AG10803 (cell line): ENCODE measurements at regions not wholly inside any gene's neighbourhood (a gene's known extent, or its start where the extent isn't known, plus 50 kb on each side); places are given as distances from the start of the nearest gene placed in this dataset.

Experiments
- DNase-seq: peaks from one replicate; pipeline ENCODE4 v3.0.0; 2010; ENCODE audit warnings: low read depth
- H3K4me3 ChIP-seq: 2 replicates; pipeline ENCODE4 v1.5.1; 2011; ENCODE audit warnings: mild to moderate bottlenecking, low read length, control low read depth
- CTCF ChIP-seq: conservative IDR thresholded peaks from 2 replicates; pipeline ENCODE4 v1.5.1; 2011; ENCODE audit warnings: mild to moderate bottlenecking, low read length, control low read depth, inconsistent platforms

GRCh38 chr4:176440698-176441097 lies 120.9 kb downstream of the SPCS3 start:
- TF ChIP-seq CTCF: no peak
- no peak for DNase-seq
- H3K4me3 ChIP-seq: no peak overlapping the region

GRCh38 chr4:176441594-176441993 lies 121.8 kb downstream of the SPCS3 start:
- DNase-seq: no peak
- no peak for TF ChIP-seq CTCF
- H3K4me3 ChIP-seq: no peak overlapping the region

- no peak overlapping the region for H3K4me3 ChIP-seq
- DNase-seq: peak; percentile 91
- TF ChIP-seq CTCF: no peak
These were observed 123.4 kb downstream of the SPCS3 start for GRCh38 chr4:176443117-176443516.

- H3K4me3 ChIP-seq: no peak overlapping the region
- peak; percentile 62 for DNase-seq
- TF ChIP-seq CTCF: no peak
These were observed 124.1 kb downstream of the SPCS3 start for GRCh38 chr4:176443646-176444409.

- H3K4me3 ChIP-seq: no peak overlapping the region
- no peak for TF ChIP-seq CTCF
- peak; percentile 72 for DNase-seq
These were observed 125.0 kb downstream of the SPCS3 start for GRCh38 chr4:176444741-176445140.

- TF ChIP-seq CTCF: no peak
These were observed 129.0 kb downstream of the SPCS3 start for GRCh38 chr4:176448761-176449160.

GRCh38 chr4:176451443-176451842 lies 131.7 kb downstream of the SPCS3 start:
- DNase-seq: no peak
- H3K4me3 ChIP-seq: no peak overlapping the region
- no peak for TF ChIP-seq CTCF

More at GRCh38 chr4:176448761-176449160, 129.0 kb downstream of the SPCS3 start:
- DNase-seq: no peak
- H3K4me3 ChIP-seq: no peak overlapping the region
